PC-9 (cell line): ENCODE measurements at regions not wholly inside any gene's neighbourhood (a gene's known extent, or its start where the extent isn't known, plus 50 kb on each side); places are given as distances from the start of the nearest gene placed in this dataset.

ENCODE experiments used
- BruUV-seq: library from RNA; stranded (reverse); fragments of 400-500 nt; replicated peaks from 2 replicates; lab custom pipeline; 2021; lab: Mats Ljungman, UMichigan
- CTCF ChIA-PET: fragments of 300-600 bp; sonication (Branson Sonifier 250); formaldehyde crosslinking; loops from one replicate; lab custom pipeline; 2022; ENCODE audit warnings: antibody characterized with exemption; lab: Charles Lee
- POLR2A ChIA-PET: fragments of 300-600 bp; sonication (Branson Sonifier 250); formaldehyde crosslinking; loops from one replicate; lab custom pipeline; 2022; ENCODE audit warnings: antibody characterized with exemption; ENCODE audit not compliant: unreplicated experiment; lab: Charles Lee
- DNase-seq, 2 experiments: peaks; one replicate each; pipeline versions ENCODE4 v3.0.0 to v3.0.0-alpha.2; 2015 to 2022; ENCODE audit warnings: mixed read lengths in 1 of 2
- H2AFZ ChIP-seq: fragments of 200-600 bp; sonication (generic); 2 replicates; pipeline ENCODE4 v1.8.1; 2017; ENCODE audit warnings: antibody characterized with exemption
- H3F3A ChIP-seq: fragments of 200-600 bp; sonication (generic); 2 replicates; pipeline ENCODE4 v1.8.1; 2017; ENCODE audit warnings: antibody characterized with exemption, mild to moderate bottlenecking, low read depth; ENCODE audit not compliant: insufficient read depth
- H3K27ac ChIP-seq: fragments of 200-600 bp; sonication (generic); 2 replicates; pipeline ENCODE4 v1.6.1; 2016; ENCODE audit warnings: mixed run types
- H3K27me3 ChIP-seq: fragments of 200-600 bp; sonication (generic); 2 replicates; pipeline ENCODE4 v1.6.1; 2016; ENCODE audit warnings: low read depth, mixed run types; ENCODE audit not compliant: insufficient read depth
- H3K36me3 ChIP-seq: fragments of 200-600 bp; sonication (generic); 2 replicates; pipeline ENCODE4 v1.6.1; 2016; ENCODE audit warnings: low read depth, mixed run types
- H3K4me1 ChIP-seq: fragments of 200-600 bp; sonication (generic); replicated peaks from 2 replicates; pipeline ENCODE4 v1.6.1; 2016; ENCODE audit warnings: mixed run types; ENCODE audit not compliant: insufficient read depth
- H3K4me2 ChIP-seq: fragments of 200-600 bp; sonication (generic); 2 replicates; pipeline ENCODE4 v1.6.1; 2017; ENCODE audit warnings: mixed run types
- H3K4me3 ChIP-seq: fragments of 200-600 bp; sonication (generic); 2 replicates; pipeline ENCODE4 v1.6.1; 2016; ENCODE audit warnings: mixed run types
- H3K79me2 ChIP-seq: fragments of 200-600 bp; sonication (generic); 2 replicates; pipeline ENCODE4 v1.6.1; 2017; ENCODE audit warnings: low read depth, mixed run types
- H3K9me2 ChIP-seq: fragments of 200-600 bp; sonication (generic); 2 replicates; pipeline ENCODE4 v1.8.1; 2017; ENCODE audit warnings: mild to moderate bottlenecking; ENCODE audit not compliant: insufficient read depth
- H3K9me3 ChIP-seq: fragments of 200-600 bp; sonication (generic); 2 replicates; pipeline ENCODE4 v1.8.1; 2016; ENCODE audit warnings: low read depth; ENCODE audit not compliant: insufficient read depth
- H4K20me1 ChIP-seq: fragments of 200-600 bp; sonication (generic); 2 replicates; pipeline ENCODE4 v1.8.1; 2017; ENCODE audit not compliant: insufficient read depth
- CTCF ChIP-seq: fragments of 200-600 bp; sonication (generic); conservative IDR thresholded peaks from 2 replicates; pipeline ENCODE4 v1.6.1; 2017; ENCODE audit warnings: mixed run types, antibody characterized with exemption, mild to moderate bottlenecking, moderate library complexity
- EZH2 ChIP-seq: fragments of 200-600 bp; sonication (generic); IDR thresholded peaks from 2 replicates; pipeline ENCODE4 v1.8.0; 2017; ENCODE audit warnings: antibody characterized with exemption, low read depth
- intact Hi-C: fragments of 100-400 bp; cut with micrococcal nuclease; formaldehyde crosslinking; loops from one replicate; pipeline ENCODE4 v1.10.0; 2022; ENCODE audit not compliant: unreplicated experiment

DNA sequence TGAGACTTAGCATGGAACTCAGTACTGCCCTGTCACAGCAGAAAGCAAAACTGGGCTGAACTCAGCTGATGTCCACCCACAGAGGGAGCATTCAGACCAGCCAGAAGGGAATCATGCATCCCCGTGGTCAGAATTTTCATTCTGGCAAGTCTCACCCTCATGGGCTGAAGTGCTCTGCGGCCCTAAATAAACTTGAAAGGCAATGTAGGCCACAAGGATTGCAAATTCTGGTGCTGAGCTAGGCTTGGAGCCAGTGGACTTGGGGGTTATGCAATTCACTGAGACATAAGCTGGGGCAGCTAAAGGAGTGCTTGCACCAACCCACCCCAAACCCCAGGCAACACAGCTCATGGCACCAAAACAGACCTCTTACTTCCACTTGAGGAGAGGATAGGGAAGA, 494.1 kb downstream of the GABRG1 start:
- H3K79me2 ChIP-seq, result no peaks in the 10 kb centered on the region
- H3K36me3 ChIP-seq, result no peaks in the 10 kb centered on the region
- no peak for TF ChIP-seq EZH2
- no peak for TF ChIP-seq CTCF
- H3F3A ChIP-seq, result no peaks in the 10 kb centered on the region
- no peaks in the 10 kb centered on the region for H3K9me3 ChIP-seq
- intact Hi-C loops, result no loop called here
- CTCF ChIA-PET, result no interaction called here
- no peak overlapping the region for H3K27ac ChIP-seq
- DNase-seq, result no peak
- H2AFZ ChIP-seq, result no peak overlapping the region
- no peak overlapping the region for H3K4me3 ChIP-seq
- H4K20me1 ChIP-seq, result no peaks in the 10 kb centered on the region
- H3K9me2 ChIP-seq, result 0 out of 2 replicates have a peak, but pooled peaks cover 5% of the 10 kb centered on the region
- BruUV-seq, result no TSS peak
- POLR2A ChIA-PET, result no interaction called here
- no peaks in the 10 kb centered on the region for H3K4me1 ChIP-seq
- no peaks in the 10 kb centered on the region for H3K27me3 ChIP-seq
- no peak overlapping the region for H3K4me2 ChIP-seq

GRCh38 chr4:45621971-45622370, 501.9 kb downstream of the GABRG1 start:
- H3K9me2 ChIP-seq, result no peaks in the 10 kb centered on the region
- no peak overlapping the region for H3K4me2 ChIP-seq
- H3K36me3 ChIP-seq, result no peaks in the 10 kb centered on the region
- H3K9me3 ChIP-seq, result no peaks in the 10 kb centered on the region
- CTCF ChIA-PET, result no interaction called here
- no peak overlapping the region for H3K27ac ChIP-seq
- POLR2A ChIA-PET, result interaction anchor here (0.5 kb wide), 1 partner anchor 41 kb away, joined by 3 read pairs; no protein-coding TSS in a partner anchor
- H3K79me2 ChIP-seq, result no peaks in the 10 kb centered on the region
- no peaks in the 10 kb centered on the region for H3F3A ChIP-seq
- H2AFZ ChIP-seq, result no peak overlapping the region
- no peak for TF ChIP-seq CTCF
- no peak for TF ChIP-seq EZH2
- H4K20me1 ChIP-seq, result no peaks in the 10 kb centered on the region
- no TSS peak for BruUV-seq
- no peaks in the 10 kb centered on the region for H3K4me1 ChIP-seq
- peak; percentile 12 to 66 for DNase-seq
- intact Hi-C loops, result loop anchor here (1.0 kb wide), 1 partner anchor 41 kb away; no protein-coding TSS in a partner anchor
- H3K4me3 ChIP-seq, result no peak overlapping the region
- H3K27me3 ChIP-seq, result no peaks in the 10 kb centered on the region

- TF ChIP-seq CTCF (no peak), EZH2 (no peak)
- no peaks in the 10 kb centered on the region for H3K79me2 ChIP-seq
- no peak overlapping the region for H2AFZ ChIP-seq
- no peaks in the 10 kb centered on the region for H3F3A ChIP-seq
- H3K9me3 ChIP-seq, result no peaks in the 10 kb centered on the region
- H4K20me1 ChIP-seq, result no peaks in the 10 kb centered on the region
- no peaks in the 10 kb centered on the region for H3K4me1 ChIP-seq
- BruUV-seq, result no TSS peak
- H3K9me2 ChIP-seq, result no peaks in the 10 kb centered on the region
- intact Hi-C loops, result no loop called here
- CTCF ChIA-PET, result no interaction called here
- no peak overlapping the region for H3K4me2 ChIP-seq
- no peak overlapping the region for H3K27ac ChIP-seq
- no peak for DNase-seq
- no peak overlapping the region for H3K4me3 ChIP-seq
- no peaks in the 10 kb centered on the region for H3K36me3 ChIP-seq
- no peaks in the 10 kb centered on the region for H3K27me3 ChIP-seq
- POLR2A ChIA-PET, result interaction anchor here (0.6 kb wide), 1 partner anchor 16 kb away, joined by 5 read pairs; no protein-coding TSS in a partner anchor
Observed at GRCh38 chr4:45620808-45621207, 503.0 kb downstream of the GABRG1 start.
